PC-3 (cell line): ENCODE measurements at regions not wholly inside any gene's neighbourhood (a gene's known extent, or its start where the extent isn't known, plus 50 kb on each side); places are given as distances from the start of the nearest gene placed in this dataset.

ENCODE experiments used
- ATAC-seq: fragments of 200-7000 bp; cut with Tn5 transposase; 2 replicates; pipeline ENCODE4 v1.9.1; 2020; ENCODE audit warnings: mild to moderate bottlenecking, moderate library complexity
- BruUV-seq: library from RNA; stranded (reverse); fragments of 400-500 nt; replicated peaks from 2 replicates; lab custom pipeline; 2021; lab: Mats Ljungman, UMichigan
- CTCF ChIA-PET: fragments of 300-600 bp; sonication (Branson Sonifier 250); formaldehyde crosslinking; loops from one replicate; lab custom pipeline; 2022; ENCODE audit warnings: antibody characterized with exemption; lab: Charles Lee
- POLR2A ChIA-PET: fragments of 300-600 bp; sonication (Branson Sonifier 250); formaldehyde crosslinking; loops from one replicate; lab custom pipeline; 2022; ENCODE audit warnings: antibody characterized with exemption; ENCODE audit not compliant: unreplicated experiment; lab: Charles Lee
- DNase-seq: peaks from one replicate; pipeline ENCODE4 v3.0.0-alpha.2; 2015
- H2AFZ ChIP-seq: fragments of 300-600 bp; sonication (generic); 2 replicates; pipeline ENCODE4 v1.6.0; 2016; ENCODE audit warnings: antibody characterized with exemption, low read length
- H3F3A ChIP-seq: fragments of 300-600 bp; sonication (generic); one replicate; pipeline ENCODE4 v1.6.0; 2017; ENCODE audit warnings: antibody characterized with exemption, low read length, control low read depth, mild to moderate bottlenecking; ENCODE audit not compliant: unreplicated experiment
- H3K27ac ChIP-seq: fragments of 300-600 bp; sonication (generic); 2 replicates; pipeline ENCODE4 v1.5.1; 2016; ENCODE audit warnings: mild to moderate bottlenecking, low read length
- H3K27me3 ChIP-seq: fragments of 300-600 bp; sonication (generic); 2 replicates; pipeline ENCODE4 v1.6.1; 2016; ENCODE audit warnings: low read length, mixed read lengths
- H3K36me3 ChIP-seq: fragments of 300-600 bp; sonication (generic); 2 replicates; pipeline ENCODE4 v1.6.1; 2016; ENCODE audit warnings: low read depth, mixed run types, low read length, mixed read lengths
- H3K4me1 ChIP-seq: fragments of 300-600 bp; sonication (generic); 2 replicates; pipeline ENCODE4 v1.5.1; 2016; ENCODE audit warnings: low read length; ENCODE audit not compliant: insufficient read depth
- H3K4me2 ChIP-seq: fragments of 300-600 bp; sonication (generic); 2 replicates; pipeline ENCODE4 v1.6.0; 2016; ENCODE audit warnings: low read length
- H3K4me3 ChIP-seq: fragments of 300-600 bp; sonication (generic); 2 replicates; pipeline ENCODE4 v1.5.1; 2016; ENCODE audit warnings: mild to moderate bottlenecking, low read length, mixed read lengths
- H3K79me2 ChIP-seq: fragments of 300-600 bp; sonication (generic); 2 replicates; pipeline ENCODE4 v1.6.1; 2017; ENCODE audit warnings: low read length, mixed read lengths
- H3K9ac ChIP-seq: fragments of 300-600 bp; sonication (generic); 2 replicates; pipeline ENCODE4 v1.6.0; 2016; ENCODE audit warnings: mild to moderate bottlenecking, low read length
- H3K9me2 ChIP-seq: fragments of 300-600 bp; sonication (generic); replicated peaks from 2 replicates; pipeline ENCODE4 v1.6.1; 2016; ENCODE audit warnings: mixed run types, low read length, mixed read lengths
- H3K9me3 ChIP-seq: fragments of 300-600 bp; sonication (generic); 2 replicates; pipeline ENCODE4 v1.6.1; 2016; ENCODE audit warnings: low read length, mixed read lengths
- H4K20me1 ChIP-seq: fragments of 300-600 bp; sonication (generic); 2 replicates; pipeline ENCODE4 v1.6.1; 2016; ENCODE audit warnings: low read length, mixed read lengths
- CTCF ChIP-seq: fragments of 300-600 bp; sonication (generic); conservative IDR thresholded peaks from 2 replicates; pipeline ENCODE4 v1.5.1; 2017; ENCODE audit warnings: antibody characterized with exemption, low read depth, mild to moderate bottlenecking, low read length
- EZH2 ChIP-seq: fragments of 300-600 bp; sonication (generic); IDR thresholded peaks from one replicate; pipeline ENCODE4 v1.6.1; 2017; ENCODE audit warnings: antibody characterized with exemption, mild to moderate bottlenecking, low read length; ENCODE audit not compliant: unreplicated experiment
- EZH2phosphoT487 ChIP-seq: fragments of 300-600 bp; sonication (generic); IDR thresholded peaks from 2 replicates; pipeline ENCODE4 v1.6.1; 2018; ENCODE audit warnings: mild to moderate bottlenecking, antibody characterized with exemption, low read length, borderline replicate concordance
- intact Hi-C: fragments of 100-400 bp; cut with micrococcal nuclease; formaldehyde crosslinking; loops from 2 replicates; pipeline ENCODE4 v1.9.0; 2023

- TF ChIP-seq CTCF (no peak), EZH2 (no peak), EZH2phosphoT487 (no peak)
- no peak overlapping the region for H3K4me2 ChIP-seq
- ChIA-PET POLR2A (no interaction called here), CTCF (no interaction called here)
- H3K27me3 ChIP-seq = 0 out of 2 replicates have a peak, but pooled peaks cover 10% of the 10 kb centered on the region
- no peaks in the 10 kb centered on the region for H3K36me3 ChIP-seq
- no peak overlapping the region for H3K27ac ChIP-seq
- H3K9ac ChIP-seq = no peak overlapping the region
- H3K4me3 ChIP-seq = no peak overlapping the region
- no peaks in the 10 kb centered on the region for H3F3A ChIP-seq
- no TSS peak for BruUV-seq
- H2AFZ ChIP-seq = no peak overlapping the region
- no peaks in the 10 kb centered on the region for H3K4me1 ChIP-seq
- no peaks in the 10 kb centered on the region for H3K79me2 ChIP-seq
- ATAC-seq = no peak
- no peaks in the 10 kb centered on the region for H4K20me1 ChIP-seq
- H3K9me2 ChIP-seq = no peaks in the 10 kb centered on the region
- no peak for DNase-seq
- intact Hi-C loops = no loop called here
- no peaks in the 10 kb centered on the region for H3K9me3 ChIP-seq
Observed at GRCh38 chr1:104402178-104402577, 652.5 kb downstream of the AMY1C start.

DNA sequence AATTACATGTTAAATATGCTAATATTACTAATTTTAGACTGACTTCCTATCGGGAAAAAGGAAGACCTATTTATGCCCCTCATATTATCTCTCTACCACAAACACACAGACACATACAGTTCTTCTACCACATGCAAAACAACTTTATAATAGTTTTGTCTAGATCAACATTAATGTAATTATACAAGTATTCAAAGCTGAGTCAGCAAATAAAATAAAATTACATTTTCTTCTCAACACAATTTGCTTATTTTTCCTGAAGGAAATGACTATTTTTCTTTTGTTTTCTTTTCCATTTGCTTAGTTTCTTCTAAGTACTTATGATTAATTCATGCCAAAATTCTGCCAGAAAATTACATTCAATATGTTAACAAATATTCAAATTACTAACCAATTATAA lies 654.2 kb downstream of the AMY1C start:
- no TSS peak for BruUV-seq
- no peaks in the 10 kb centered on the region for H3K4me1 ChIP-seq
- 0 out of 2 replicates have a peak, but pooled peaks cover 8% of the 10 kb centered on the region for H3K27me3 ChIP-seq
- H3K79me2 ChIP-seq = no peaks in the 10 kb centered on the region
- no peaks in the 10 kb centered on the region for H3F3A ChIP-seq
- no peaks in the 10 kb centered on the region for H3K36me3 ChIP-seq
- H2AFZ ChIP-seq = no peak overlapping the region
- H3K9ac ChIP-seq = no peak overlapping the region
- no peak overlapping the region for H3K27ac ChIP-seq
- no peaks in the 10 kb centered on the region for H3K9me3 ChIP-seq
- ChIA-PET CTCF (no interaction called here), POLR2A (no interaction called here)
- no peak overlapping the region for H3K4me3 ChIP-seq
- DNase-seq (no peak), ATAC-seq (no peak)
- H3K4me2 ChIP-seq = no peak overlapping the region
- TF ChIP-seq CTCF (no peak), EZH2 (no peak), EZH2phosphoT487 (no peak)
- no peaks in the 10 kb centered on the region for H4K20me1 ChIP-seq
- no peaks in the 10 kb centered on the region for H3K9me2 ChIP-seq
- intact Hi-C loops = no loop called here

- no peaks in the 10 kb centered on the region for H3K9me2 ChIP-seq
- H3K4me3 ChIP-seq = no peak overlapping the region
- DNase-seq (no peak), ATAC-seq (no peak)
- H3K27ac ChIP-seq = no peak overlapping the region
- intact Hi-C loops = no loop called here
- CTCF ChIA-PET = no interaction called here
- H3F3A ChIP-seq = no peaks in the 10 kb centered on the region
- no peak overlapping the region for H2AFZ ChIP-seq
- POLR2A ChIA-PET = no interaction called here
- no peaks in the 10 kb centered on the region for H4K20me1 ChIP-seq
- TF ChIP-seq EZH2phosphoT487 = no peak
- no peak for TF ChIP-seq CTCF
- TF ChIP-seq EZH2 = no peak
- no peaks in the 10 kb centered on the region for H3K36me3 ChIP-seq
- H3K27me3 ChIP-seq = 0 out of 2 replicates have a peak, but pooled peaks cover 2% of the 10 kb centered on the region
- no peaks in the 10 kb centered on the region for H3K4me1 ChIP-seq
- no peak overlapping the region for H3K4me2 ChIP-seq
- H3K9me3 ChIP-seq = no peaks in the 10 kb centered on the region
- no peaks in the 10 kb centered on the region for H3K79me2 ChIP-seq
- no peak overlapping the region for H3K9ac ChIP-seq
- no TSS peak for BruUV-seq
Observed at GRCh38 chr1:104406728-104407127, 657.0 kb downstream of the AMY1C start.
